Mucosa of stomach (tissue), 1 donor: ENCODE measurements at regions not wholly inside any gene's neighbourhood (a gene's known extent, or its start where the extent isn't known, plus 50 kb on each side); places are given as distances from the start of the nearest gene placed in this dataset.

Source experiments
- H3K27me3 ChIP-seq: one replicate; pipeline ENCODE4 v1.7.0; 2013; ENCODE audit warnings: mild to moderate bottlenecking, low read length; ENCODE audit not compliant: control insufficient read depth, insufficient read depth
- H3K36me3 ChIP-seq: one replicate; pipeline ENCODE4 v1.7.0; 2013; ENCODE audit warnings: low read length; ENCODE audit not compliant: control insufficient read depth, insufficient read depth
- H3K4me1 ChIP-seq: one replicate; pipeline ENCODE4 v1.7.0; 2013; ENCODE audit warnings: mild to moderate bottlenecking, low read length; ENCODE audit not compliant: control insufficient read depth, insufficient read depth
- H3K4me3 ChIP-seq: one replicate; pipeline ENCODE4 v1.7.0; 2013; ENCODE audit warnings: low read length
- H3K9ac ChIP-seq: one replicate; pipeline ENCODE4 v1.7.0; 2013; ENCODE audit warnings: mild to moderate bottlenecking, low read length, moderate library complexity
- H3K9me3 ChIP-seq: one replicate; pipeline ENCODE4 v1.7.0; 2013; ENCODE audit warnings: mild to moderate bottlenecking, low read length, moderate library complexity; ENCODE audit not compliant: control insufficient read depth
- donor health status: Pancreatic carcinoma.

- H3K36me3 ChIP-seq = no peaks in the 10 kb centered on the region
- H3K9ac ChIP-seq = no peak overlapping the region
- no peak overlapping the region for H3K4me3 ChIP-seq
- no peaks in the 10 kb centered on the region for H3K9me3 ChIP-seq
- H3K27me3 ChIP-seq = no peaks in the 10 kb centered on the region
- no peaks in the 10 kb centered on the region for H3K4me1 ChIP-seq
Observed at GRCh38 chr5:87844866-87845265, 423.8 kb downstream of the TMEM161B start.

GRCh38 chr5:87844449-87844848, 424.2 kb downstream of the TMEM161B start:
- Histone ChIP-seq H3K4me1 (no peaks in the 10 kb centered on the region), H3K4me3 (no peak overlapping the region), H3K9me3 (no peaks in the 10 kb centered on the region), H3K27me3 (no peaks in the 10 kb centered on the region), H3K9ac (no peak overlapping the region), H3K36me3 (no peaks in the 10 kb centered on the region)

- Histone ChIP-seq H3K9ac (no peak overlapping the region), H3K27me3 (no peaks in the 10 kb centered on the region), H3K4me1 (no peaks in the 10 kb centered on the region), H3K4me3 (no peak overlapping the region), H3K9me3 (no peaks in the 10 kb centered on the region), H3K36me3 (no peaks in the 10 kb centered on the region)
Observed at GRCh38 chr5:87836696-87837095, 424.0 kb upstream of the CCNH start.

DNA sequence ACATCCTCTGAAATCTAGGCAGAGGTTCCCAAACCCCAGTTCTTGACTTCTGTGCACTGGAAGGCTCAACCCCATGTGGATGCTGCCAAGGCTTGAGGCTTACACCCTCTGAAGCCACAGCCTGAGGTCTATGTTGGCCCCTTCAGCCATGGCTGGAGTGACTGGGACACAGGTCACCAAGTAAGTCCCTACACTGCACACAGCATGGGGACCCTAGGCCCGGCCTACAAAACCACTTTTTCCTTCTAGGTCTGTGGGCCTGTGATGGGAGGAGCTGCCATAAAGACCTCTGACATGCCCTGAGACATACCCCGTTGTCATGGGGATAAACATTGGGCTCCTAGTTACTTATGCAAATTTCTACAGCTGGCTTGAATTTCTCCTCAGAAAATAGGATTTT, 418.8 kb upstream of the CCNH start:
- no peaks in the 10 kb centered on the region for H3K9me3 ChIP-seq
- H3K36me3 ChIP-seq = no peaks in the 10 kb centered on the region
- no peaks in the 10 kb centered on the region for H3K4me1 ChIP-seq
- no peak overlapping the region for H3K9ac ChIP-seq
- no peak overlapping the region for H3K4me3 ChIP-seq
- H3K27me3 ChIP-seq = no peaks in the 10 kb centered on the region

- H3K4me3 ChIP-seq = no peak overlapping the region
Observed at GRCh38 chr5:87829217-87829551, 416.5 kb upstream of the CCNH start.

DNA sequence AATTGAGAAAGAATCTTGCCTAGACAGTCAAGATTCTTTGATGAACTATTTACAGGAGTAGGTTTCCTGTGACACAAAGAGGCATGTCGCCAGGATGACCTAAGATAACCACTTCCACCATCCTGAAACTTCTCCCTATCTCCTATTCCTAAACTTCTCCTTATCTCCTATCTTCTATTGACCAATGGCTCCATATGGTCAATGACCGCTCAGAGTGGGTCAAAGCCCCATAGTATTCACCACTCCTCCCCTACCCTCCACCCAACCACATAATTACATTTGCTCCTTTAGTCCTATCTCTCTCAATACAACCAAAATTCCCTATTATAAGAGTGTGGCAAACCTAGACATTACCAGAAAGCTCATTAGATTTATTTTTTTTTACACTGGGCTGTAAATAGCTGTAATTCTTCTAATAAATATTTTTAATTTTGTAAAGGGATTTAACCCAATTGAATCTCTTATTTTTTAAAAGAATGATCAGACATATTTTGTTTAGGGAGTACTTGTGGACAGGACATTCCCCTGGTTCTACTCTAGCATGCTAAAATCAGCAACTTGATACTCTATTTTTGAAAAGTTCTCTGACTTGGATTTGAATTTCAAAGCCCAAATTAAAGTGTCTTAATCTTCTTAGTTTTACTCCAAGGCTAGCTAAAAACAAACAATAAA, 416.0 kb upstream of the CCNH start:
- Histone ChIP-seq H3K9me3 (no peaks in the 10 kb centered on the region), H3K27me3 (no peaks in the 10 kb centered on the region), H3K36me3 (no peaks in the 10 kb centered on the region), H3K4me1 (no peaks in the 10 kb centered on the region), H3K4me3 (no peak overlapping the region), H3K9ac (no peak overlapping the region)

More at GRCh38 chr5:87829217-87829551, 416.5 kb upstream of the CCNH start:
- Histone ChIP-seq H3K4me1 (no peaks in the 10 kb centered on the region), H3K36me3 (no peaks in the 10 kb centered on the region), H3K9me3 (no peaks in the 10 kb centered on the region), H3K27me3 (no peaks in the 10 kb centered on the region), H3K9ac (no peak overlapping the region)

DNA sequence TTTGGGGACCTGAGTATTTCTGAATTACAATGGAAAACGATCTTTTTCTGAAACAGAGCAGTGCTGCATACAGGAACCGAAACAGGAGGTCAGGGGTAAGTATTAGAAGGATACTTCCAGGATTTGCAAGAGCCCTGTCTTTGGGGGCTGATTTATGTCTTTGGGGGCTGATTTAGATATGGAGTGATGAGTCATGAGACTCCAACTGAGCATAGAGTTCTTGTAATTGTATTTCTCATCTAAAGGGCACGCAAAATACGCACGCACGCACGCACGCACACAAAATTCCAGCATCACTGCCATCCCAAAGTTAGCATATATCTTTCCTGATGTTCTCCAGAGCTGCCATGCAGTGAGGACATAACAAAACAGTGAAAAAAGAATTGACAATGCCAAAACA, 414.8 kb upstream of the CCNH start:
- no peaks in the 10 kb centered on the region for H3K4me1 ChIP-seq
- H3K9ac ChIP-seq = no peak overlapping the region
- no peak overlapping the region for H3K4me3 ChIP-seq
- H3K9me3 ChIP-seq = no peaks in the 10 kb centered on the region
- no peaks in the 10 kb centered on the region for H3K27me3 ChIP-seq
- H3K36me3 ChIP-seq = no peaks in the 10 kb centered on the region

DNA sequence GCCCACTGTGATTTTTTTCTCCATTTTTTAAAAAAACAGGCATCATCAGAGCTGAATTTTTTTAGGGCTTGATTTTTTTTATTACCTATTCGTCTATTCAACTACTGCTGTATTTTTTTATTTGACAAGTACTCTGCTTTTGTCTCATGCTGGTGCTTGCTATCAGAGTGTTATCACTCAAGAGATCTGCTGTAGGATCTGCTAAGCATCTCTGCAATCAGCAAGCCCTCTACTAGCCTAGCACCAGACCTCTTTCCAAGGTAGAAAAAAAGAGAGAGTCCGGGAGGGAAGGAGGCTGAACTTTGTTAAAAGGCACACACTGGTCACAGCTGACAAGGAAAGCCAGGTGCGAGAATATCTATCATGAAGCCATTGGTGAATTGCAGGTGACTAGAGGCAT, 413.8 kb upstream of the CCNH start:
- no peaks in the 10 kb centered on the region for H3K9me3 ChIP-seq
- H3K9ac ChIP-seq = no peak overlapping the region
- H3K36me3 ChIP-seq = no peaks in the 10 kb centered on the region
- no peaks in the 10 kb centered on the region for H3K4me1 ChIP-seq
- no peak overlapping the region for H3K4me3 ChIP-seq
- H3K27me3 ChIP-seq = no peaks in the 10 kb centered on the region

GRCh38 chr5:87825583-87825982, 412.9 kb upstream of the CCNH start:
- no peaks in the 10 kb centered on the region for H3K9me3 ChIP-seq
- no peak overlapping the region for H3K9ac ChIP-seq
- H3K27me3 ChIP-seq = no peaks in the 10 kb centered on the region
- no peaks in the 10 kb centered on the region for H3K4me1 ChIP-seq
- no peak overlapping the region for H3K4me3 ChIP-seq
- no peaks in the 10 kb centered on the region for H3K36me3 ChIP-seq

DNA sequence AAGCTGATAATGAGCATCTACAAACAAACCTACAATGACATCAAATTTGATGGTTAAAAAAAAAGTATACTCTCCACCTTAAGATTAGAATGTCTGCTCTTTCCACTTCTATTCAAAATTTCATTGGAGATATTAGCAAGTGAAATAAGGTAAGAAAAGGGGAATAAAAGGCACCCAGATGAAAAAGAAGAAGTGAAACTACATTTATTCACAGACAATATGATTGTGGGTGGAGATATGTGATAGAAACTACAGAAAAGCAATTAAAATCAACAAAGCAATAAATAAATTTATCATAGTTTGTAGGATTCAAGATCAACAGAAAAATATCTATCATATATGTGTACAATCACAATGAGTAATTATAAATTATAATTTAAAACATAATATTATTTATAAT, 395.1 kb upstream of the CCNH start:
- Histone ChIP-seq H3K36me3 (no peaks in the 10 kb centered on the region), H3K27me3 (no peaks in the 10 kb centered on the region), H3K9me3 (no peaks in the 10 kb centered on the region), H3K9ac (no peak overlapping the region), H3K4me3 (no peak overlapping the region), H3K4me1 (no peaks in the 10 kb centered on the region)

DNA sequence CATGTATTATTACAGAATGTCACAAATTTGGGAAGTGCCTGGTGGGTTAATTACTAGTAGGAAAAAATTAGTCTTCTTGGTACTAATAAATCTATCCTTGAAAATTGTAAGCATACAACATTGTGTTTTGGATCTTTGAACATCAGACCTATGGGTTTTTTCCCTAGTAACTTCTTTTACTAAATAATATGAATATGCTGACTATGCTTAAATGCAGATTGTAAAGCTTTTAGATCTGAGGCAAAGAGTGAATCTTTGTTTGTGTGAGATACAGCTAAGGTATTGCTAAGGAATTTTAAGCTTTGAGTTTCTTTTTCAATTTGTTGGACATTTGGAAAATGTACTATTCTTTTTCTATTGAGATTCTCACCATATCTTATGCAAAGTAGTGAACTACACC, 390.6 kb upstream of the CCNH start:
- Histone ChIP-seq H3K9me3 (no peaks in the 10 kb centered on the region), H3K36me3 (no peaks in the 10 kb centered on the region), H3K4me3 (no peak overlapping the region), H3K4me1 (no peaks in the 10 kb centered on the region), H3K9ac (no peak overlapping the region), H3K27me3 (no peaks in the 10 kb centered on the region)

GRCh38 chr5:87791869-87792268, 379.1 kb upstream of the CCNH start:
- no peak overlapping the region for H3K4me3 ChIP-seq
- no peaks in the 10 kb centered on the region for H3K4me1 ChIP-seq
- H3K9ac ChIP-seq = no peak overlapping the region
- no peaks in the 10 kb centered on the region for H3K9me3 ChIP-seq
- H3K27me3 ChIP-seq = no peaks in the 10 kb centered on the region
- no peaks in the 10 kb centered on the region for H3K36me3 ChIP-seq

DNA sequence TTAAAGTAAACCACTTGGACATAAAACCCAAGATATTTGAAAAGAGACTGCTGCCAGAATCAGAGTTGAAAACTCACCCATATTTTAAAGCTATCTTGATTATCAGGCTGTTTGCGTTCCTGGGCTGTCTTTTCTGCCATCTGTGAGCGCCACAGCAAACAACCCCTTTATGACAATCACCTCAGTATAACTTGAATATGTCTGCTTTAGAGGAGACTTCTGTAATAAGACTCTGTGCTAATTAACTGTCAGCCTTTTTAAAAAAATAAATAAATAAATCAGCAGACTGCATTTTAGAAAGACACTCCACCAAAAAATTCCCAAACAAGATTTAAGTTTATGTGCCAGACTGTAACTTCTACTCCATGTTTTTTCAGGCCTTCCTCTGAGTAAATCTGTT, 375.7 kb upstream of the CCNH start:
- no peak overlapping the region for H3K4me3 ChIP-seq

More for the DNA sequence above, 375.7 kb upstream of the CCNH start:
- Histone ChIP-seq H3K27me3 (no peaks in the 10 kb centered on the region), H3K9ac (no peak overlapping the region), H3K36me3 (no peaks in the 10 kb centered on the region), H3K9me3 (no peaks in the 10 kb centered on the region), H3K4me1 (no peaks in the 10 kb centered on the region)
